ENCODE measurements at regions not wholly inside any gene's neighbourhood (a gene's known extent, or its start where the extent isn't known, plus 50 kb on each side); places are given as distances from the start of the nearest gene placed in this dataset.
"Not testable (repeated sequence)": the region's sequence is repeated elsewhere in the genome, so short reads cannot be mapped to it uniquely, and the experiment has no call there.

DNA sequence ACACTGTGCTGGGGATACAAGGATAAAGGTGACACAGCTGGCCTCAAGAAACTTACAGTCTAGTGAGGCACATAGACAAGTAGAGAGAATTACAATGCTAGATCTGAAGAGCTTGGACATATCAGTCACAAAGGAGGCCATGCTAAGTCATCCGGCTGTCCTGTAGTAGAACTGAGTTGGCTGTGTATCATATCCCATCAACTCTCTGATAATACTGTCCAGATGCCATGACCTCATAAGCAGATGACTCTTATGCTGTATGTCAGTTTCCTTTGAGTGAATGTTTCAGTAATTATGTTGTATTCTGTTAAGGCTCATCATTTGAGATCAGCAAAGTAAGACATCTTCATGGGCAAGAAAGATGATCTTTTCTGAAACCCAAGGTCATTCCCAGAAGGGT lies 442.9 kb downstream of the MID1IP1 start:
- no peak for DNase-seq

DNA sequence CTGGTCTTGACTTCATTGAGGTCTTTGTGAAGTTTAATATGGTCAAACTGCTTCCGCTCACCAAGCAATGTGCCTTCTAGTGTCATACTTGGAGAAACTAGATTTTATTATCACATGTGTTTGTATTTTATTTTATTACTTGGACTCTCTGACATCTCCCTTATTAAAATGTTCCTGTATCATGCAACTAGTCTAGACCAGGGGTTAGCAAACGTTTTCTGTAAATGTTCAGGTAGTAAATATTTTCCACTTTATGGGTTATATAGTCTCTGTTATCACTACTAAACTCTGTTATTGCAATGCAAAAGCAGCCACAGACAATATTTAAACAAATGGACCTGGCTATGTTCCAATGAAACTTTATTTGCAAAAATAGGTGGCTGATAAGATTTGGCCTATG lies 443.8 kb downstream of the MID1IP1 start:
- DNase-seq, result no peak

DNA sequence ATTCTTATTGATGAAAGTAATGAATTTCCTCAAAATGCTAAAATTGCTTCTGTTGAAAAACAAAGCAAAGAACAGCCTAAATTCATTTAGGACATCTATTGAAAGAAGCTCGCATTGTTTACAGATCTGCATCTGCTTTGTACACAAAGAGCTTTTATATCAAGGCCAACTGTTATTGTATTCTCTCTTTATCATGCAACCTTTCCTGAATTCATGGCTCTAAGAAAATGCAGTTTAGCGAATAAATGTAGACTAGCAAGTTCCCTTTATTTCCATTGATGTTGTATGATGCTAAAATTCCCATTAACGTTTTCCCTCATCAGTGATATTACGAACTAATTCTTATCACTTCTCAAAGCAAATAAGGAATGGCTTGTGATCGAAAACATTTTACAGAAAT lies 446.3 kb downstream of the MID1IP1 start:
- no peak for DNase-seq

DNA sequence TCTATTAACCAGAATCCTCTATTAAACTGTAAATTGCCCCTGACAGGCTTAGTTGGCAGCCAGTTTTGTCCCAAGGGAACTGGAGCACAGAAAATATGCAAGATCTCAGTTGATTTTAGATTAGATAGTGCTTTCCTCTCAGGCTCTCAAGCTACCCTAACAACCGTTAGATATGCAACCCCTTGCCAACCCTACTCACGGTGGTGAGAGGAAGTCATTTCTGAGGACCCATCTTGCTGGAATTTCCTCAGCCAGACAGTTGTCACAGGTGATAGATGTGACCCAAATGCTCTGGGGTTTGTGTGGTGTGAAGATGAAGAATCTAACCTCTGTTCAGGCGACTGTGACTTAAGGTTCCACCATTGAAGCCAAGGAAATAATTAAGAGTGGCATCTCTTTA lies 447.1 kb downstream of the MID1IP1 start:
- DNase-seq, result no peak

DNA sequence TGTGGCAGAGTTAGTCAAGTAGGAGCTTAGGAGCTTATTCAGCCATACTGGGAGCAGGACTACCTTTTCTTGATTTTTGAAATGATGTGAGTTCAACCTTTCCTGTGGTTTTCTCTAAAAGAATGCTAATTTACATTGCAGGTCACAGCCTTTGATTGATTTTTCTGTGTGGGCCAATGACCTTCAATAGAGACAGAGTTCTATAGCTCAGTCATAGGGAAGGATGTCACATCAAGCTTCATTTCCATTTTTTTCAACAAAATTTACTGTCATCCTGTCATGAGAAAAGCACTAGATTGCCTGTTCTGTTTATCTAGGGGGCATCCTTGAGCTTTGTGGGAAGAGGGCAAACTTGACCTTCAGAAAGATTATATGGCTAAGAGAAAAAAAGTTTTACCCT lies 448.7 kb downstream of the MID1IP1 start:
- DNase-seq, result no peak

DNA sequence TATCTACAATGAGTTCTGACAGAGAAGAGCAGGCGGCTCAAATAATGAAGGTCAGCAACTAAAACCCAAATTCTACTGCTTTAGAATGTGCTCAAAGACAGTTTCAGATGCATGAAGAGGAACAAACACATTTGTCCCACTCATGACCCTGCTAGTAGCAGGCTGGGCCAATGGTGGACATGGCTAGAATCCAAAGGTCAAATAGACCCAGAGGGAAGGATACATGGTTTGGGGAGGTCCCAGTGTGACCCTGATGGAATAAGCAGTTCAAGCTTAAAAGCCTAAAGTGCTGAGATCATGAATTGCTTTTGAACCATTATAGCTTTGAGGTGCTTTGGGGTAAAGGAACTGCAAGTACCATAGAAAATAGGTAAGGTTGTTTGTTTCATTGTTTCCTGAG lies 450.7 kb downstream of the MID1IP1 start:
- no peak for DNase-seq

DNA sequence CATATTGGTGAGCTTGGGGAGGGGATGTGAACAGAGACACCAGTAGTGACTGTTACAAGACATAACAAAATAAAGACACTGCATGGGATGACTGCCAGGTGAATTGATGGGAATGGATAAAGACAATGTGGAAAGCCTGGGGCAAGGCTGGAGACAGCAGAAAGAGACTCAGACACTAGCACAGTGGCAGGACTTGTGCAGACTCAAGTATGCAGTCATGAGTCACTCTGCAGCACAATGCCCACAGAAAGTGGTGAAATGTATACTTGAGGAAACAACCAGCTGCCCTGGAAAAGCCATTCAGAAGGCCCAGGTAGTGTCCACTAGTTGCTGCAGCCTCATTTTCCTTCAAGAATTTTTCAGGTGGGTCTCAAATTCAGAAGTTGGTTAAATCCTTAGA lies 452.3 kb downstream of the MID1IP1 start:
- DNase-seq, result no peak

DNA sequence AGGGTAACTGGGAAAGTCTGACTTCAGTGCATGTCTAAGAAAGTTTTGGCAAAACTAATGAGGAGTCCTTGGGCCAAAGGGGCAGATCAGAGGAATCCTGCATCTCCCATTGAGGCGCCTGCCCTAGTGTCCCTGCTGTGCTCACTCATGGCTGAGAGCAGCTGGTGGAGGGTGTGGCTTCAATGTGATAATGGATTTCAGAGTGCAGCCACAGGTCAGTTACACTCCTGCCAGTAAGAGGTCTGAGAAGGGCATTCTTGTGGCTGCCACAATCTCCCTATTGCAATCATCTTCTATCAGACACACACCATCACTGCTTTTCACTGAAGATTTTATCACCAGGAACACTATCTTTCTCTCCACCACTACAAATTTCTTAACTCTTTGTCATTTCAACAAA lies 457.1 kb downstream of the MID1IP1 start:
- no peak for DNase-seq

DNA sequence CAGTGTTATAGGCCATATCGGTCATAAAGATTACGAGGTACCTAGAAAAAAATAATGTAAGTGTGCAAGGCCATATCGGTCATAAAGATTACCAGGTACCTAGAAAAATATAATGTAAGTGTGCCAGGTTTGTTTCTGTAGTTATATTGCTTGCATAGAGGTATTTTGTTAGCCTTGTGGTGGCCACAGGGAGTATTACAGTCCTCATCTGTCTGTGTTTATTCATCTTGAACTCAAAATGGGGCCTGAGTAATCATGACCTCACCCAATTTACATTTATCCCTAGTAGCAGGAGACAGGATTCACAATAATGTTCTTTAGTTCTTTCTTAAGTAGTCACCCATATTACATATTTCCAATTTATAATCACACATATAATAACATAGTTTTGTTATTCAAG lies 459.7 kb downstream of the MID1IP1 start:
- no peak for DNase-seq

DNA sequence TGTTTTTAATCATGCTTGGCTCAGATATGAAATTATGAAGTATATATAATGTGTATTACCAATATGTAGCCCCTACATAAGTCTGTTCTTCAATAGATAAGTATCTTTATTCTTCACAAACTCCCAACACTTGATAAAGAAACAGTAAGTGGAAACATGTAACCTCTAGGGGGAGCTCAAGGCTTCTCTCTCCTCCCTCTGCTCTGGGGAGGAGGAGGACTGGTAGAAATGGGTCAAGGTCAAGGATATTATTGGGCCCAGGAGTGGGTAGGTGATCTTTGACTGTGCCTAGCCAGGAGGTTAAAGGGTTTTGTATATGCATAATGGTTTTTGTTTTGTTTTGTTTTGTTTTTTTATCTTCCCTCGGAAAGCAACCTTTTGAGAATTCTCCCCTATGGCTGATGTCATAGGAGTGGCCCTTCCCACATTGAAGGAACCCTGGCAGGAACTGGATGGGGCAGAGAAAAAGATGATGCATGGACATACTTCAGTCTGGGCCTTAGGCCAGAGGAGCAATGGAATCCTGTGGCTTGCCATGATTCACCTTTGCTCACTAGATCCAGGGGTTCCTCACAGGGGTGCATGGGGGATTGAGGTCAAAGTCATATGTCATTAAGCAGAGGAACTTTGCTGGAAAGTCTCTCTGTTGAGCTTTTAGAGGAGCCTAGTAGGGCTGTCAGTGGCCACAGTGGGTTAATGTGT lies 460.3 kb downstream of the MID1IP1 start:
- DNase-seq, result peak; percentile 38

DNA sequence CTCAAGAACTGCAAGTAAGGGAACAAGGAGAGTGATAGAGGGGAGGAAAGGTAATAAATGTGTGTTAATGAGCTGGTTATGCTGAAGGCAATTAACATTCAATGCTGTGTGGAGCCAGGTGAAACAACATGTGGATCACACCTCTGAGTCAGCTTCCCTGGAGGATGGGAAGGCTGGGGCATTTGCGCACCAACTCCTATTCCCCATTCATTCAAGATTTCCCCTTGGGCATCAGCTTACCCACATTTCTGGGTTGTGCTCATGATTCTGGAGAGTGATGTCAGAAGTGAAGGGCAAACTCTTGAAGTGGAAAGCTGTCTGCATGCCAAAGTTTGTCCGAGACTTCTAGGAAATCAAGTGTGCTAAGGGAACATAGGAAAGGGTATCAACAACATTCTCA lies 461.4 kb downstream of the MID1IP1 start:
- DNase-seq, result no peak

DNA sequence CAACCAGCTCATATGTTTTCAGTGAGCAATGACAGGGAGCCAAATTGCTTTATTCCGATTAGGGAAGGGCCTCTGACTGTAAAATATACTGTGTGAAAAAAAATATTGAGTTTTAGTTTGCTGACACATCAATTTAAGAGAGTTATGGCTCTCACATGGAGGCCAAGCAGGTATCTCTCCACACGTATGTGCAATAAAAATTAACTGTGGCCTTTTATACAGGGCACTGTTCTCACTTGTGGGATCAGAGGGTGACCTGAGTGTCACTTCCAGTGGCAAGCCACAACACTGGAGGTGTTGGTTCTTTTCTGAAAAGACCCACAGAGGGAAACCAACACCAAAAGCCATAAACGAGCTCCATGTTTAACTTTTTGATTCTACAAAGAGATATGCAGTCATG lies 462.8 kb downstream of the MID1IP1 start:
- DNase-seq, result no peak

DNA sequence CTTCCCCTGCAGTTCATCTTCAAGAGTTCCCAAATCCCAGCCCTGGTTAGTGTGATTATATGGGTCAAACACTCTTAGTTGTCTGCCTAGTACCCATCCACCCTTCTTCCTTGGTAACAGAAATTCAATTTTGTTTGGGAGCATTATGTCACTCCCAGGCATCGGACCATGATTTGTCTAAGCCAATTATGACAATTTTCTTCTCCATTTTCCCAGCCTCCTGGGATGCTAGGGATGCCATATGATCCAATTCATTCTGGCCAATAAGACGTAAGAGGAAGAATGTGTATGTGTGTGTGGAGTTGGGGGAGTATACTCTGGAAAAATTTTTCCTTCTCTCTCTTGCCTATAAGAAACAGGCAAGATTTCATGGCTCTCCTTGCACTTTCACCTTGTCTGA lies 465.9 kb downstream of the MID1IP1 start:
- no peak for DNase-seq

DNA sequence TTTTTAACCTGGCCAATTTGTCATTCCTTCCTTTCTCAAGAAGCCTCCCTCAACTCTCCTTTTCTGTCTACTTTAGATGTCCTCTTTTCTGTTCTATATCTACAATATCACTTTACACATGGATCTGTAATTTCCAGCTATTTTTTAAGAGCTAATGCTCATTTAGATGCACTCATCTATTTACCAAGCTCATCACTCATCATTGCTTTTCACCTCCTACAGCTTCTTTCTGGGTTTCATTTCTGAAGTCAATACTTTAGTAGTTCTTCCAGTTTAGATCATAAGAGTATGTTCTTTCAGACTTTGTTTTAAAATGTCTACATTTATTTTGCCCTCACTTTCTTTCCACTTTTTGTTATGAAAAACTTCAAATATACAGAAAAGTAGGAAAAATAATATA lies 466.9 kb downstream of the MID1IP1 start:
- no peak for DNase-seq

DNA sequence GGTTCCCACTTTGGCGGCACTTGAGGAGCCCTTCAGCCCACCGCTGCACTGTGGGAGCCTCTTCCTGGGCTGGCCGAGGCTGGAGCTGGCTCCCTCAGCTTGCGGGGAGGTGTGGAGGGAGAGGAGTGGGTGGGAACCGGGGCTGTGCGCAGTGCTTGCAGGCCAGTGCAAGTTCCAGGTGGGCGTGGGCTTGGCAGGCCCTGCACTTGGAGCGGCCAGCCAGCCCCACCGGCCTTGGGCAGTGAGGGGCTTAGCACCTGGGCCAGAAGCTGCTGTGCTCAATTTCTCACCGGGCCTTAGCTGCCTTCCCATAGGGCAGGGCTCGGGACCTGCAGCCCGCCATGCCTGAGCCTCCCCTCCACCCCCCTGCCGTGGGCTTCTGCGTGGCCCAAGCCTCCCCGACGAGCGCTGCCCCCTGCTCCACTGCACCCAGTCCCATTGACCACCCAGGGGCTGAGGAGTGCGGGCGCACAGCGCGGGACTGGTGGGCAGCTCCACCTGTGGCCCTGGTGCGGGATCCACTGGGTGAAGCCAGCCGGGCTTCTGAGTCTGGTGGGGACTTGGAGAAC lies 474.3 kb downstream of the MID1IP1 start:
- no peak for DNase-seq

DNA sequence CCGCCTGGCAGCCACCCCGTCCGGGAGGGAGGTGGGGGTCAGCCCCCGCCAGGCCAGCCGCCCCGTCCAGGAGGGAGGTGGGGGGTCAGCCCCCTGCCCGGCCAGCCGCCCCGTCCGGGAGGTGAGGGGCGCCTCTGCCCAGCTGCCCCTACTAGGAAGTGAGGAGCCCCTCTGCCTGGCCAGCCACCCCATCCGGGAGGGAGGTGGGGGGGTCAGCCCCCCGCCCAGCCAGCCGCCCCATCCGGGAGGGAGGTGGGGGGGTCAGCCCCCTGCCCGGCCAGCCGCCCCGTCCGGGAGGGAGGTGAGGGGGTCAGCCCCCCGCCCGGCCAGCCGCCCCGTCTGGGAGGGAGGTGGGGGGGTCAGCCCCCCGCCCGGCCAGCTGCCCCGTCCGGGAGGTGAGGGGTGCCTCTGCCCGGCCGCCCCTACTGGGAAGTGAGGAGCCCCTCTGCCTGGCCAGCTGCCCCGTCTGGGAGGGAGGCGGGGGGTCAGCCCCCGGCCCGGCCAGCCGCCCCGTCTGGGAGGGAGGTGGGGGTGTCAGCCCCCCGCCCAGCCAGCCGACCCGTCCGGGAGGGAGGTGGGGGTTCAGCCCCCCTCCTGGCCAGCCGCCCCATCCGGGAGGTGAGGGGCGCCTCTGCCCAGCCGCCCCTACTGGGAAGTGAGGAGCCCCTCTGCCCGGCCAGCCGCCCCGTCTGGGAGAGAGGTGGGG lies 476.6 kb downstream of the MID1IP1 start:
- not testable (repeated sequence) for DNase-seq

DNA sequence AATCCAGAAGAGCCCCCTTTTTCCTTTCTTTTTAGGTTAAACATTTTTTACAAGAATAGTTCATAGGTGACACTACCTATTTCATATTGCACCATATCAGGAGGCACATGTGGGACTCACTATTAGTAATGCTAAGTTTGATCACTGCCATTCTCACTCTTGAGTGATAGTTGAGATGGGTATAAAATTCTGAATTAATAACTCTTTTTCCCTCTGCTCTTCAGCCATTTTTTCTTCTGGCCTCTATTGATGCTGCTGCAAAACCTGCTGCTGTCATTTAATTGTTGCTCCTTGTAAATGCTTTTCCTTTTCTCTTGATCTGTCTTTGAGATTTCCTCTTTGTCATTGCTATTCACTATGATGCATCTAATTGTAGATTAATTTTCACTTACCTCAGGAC lies 482.0 kb downstream of the MID1IP1 start:
- DNase-seq, result no peak

DNA sequence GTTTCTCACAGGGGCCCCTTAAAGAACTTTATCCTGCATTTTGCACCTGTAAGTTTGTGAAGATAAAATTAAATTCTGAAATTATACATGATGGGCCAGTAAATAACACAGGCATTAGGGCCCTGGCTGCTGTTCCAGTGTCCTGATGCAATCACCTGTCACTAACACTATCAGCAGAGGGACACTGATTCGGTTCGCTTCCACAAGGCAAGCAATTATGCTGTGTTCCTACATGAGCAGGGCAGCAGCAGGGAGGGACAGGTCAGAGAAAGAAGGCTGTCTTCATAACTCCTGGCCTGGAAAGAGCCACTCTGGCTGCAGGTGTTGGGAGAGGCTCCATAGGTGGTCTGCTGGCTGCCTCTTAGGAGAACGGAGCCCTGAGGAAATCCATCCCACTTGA lies 487.3 kb downstream of the MID1IP1 start:
- DNase-seq, result no peak

DNA sequence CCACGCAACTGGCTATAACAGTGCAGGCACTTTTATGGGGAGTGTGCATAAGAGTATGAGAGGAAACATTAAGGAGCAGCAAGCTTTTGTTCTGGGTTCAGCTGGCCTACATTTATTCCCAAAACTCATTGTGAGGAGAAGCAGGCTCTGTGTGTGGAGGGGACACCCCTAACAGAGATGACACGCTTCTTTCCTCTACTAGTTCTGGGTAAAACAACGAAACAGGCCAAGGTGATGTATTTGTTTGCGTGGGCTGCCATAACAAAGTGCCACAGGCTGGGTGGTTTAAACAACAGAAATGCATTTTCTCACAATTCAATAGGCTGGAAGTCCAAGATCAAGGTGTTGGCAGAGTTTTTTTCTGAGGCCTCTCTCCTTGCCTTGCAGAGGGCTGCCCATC lies 488.6 kb downstream of the MID1IP1 start:
- no peak for DNase-seq

DNA sequence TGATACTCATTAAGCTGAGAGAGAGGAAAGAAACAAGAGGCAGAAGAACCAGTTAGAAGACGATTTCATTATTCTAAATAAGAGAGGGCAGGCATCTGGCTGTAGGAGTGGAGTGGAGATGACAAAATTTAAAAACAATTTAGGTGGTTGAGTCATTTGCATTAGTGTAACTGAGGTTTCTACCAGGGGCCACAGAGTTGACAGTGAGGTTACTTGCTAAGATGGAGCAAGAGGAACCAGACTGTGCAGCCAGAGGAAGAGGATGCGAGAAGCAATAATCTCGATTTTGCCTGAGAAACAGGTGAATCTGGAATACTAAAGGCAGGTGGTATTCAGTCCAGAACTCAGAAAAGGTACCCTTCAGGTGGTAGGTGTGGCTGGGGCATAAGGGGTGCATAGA lies 491.9 kb downstream of the MID1IP1 start:
- no peak for DNase-seq

DNA sequence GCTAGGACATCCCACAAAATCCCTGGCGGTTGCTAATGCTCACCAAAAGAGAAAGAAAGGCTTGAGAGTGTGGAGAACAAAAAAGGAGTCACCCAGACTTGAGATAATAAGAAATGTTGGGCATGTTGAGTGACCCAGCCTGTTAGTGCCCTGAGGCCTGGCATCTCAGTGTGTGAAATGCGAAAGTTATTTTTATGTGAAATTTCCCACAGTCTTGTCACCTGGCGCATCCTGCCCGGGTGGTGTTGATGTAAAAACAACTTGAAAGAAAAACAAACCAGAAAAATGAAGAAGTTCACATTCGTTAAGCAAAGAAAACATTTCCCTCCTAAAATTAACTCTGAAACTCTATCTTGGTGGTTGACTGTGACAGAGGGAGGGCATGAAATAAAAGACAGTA lies 495.2 kb downstream of the MID1IP1 start:
- DNase-seq, result no peak

DNA sequence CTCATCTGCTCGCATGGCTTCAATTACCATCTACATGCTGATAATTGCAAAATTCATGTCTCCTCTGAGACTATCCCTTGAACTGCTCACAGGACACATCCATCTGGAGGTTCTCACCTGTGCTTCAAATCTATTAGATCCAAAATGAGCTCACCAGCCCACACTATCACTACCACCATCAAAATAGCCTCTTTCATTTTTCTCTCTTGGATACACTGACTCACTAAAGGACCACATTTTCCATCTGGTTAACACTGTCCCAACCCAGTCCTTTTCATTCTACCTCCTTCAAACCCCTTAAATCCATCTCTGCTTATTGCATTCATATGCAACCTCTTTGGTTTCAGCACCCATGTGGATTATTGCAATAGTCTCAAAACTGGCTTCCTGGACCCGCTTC lies 497.6 kb downstream of the MID1IP1 start:
- no peak for DNase-seq

DNA sequence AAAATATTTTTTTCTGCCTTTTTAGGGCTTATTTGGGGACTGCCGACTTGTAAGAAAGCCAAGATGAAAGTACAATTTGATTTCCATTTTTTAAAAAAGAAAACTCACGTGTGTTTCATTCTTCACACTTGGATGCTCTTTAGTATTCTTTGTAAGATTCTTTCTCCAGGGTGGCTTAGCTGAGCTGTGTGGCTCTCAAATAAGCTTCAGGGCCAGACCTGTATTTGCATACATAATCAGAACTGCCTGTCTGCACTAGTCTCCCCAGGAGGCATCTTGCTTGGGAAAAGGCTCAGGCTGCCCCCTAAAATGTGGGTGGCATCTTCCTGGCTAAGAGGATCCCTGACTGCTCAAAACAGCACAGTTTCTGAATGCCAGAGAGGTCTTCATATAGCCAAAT lies 498.4 kb downstream of the MID1IP1 start:
- DNase-seq, result no peak

DNA sequence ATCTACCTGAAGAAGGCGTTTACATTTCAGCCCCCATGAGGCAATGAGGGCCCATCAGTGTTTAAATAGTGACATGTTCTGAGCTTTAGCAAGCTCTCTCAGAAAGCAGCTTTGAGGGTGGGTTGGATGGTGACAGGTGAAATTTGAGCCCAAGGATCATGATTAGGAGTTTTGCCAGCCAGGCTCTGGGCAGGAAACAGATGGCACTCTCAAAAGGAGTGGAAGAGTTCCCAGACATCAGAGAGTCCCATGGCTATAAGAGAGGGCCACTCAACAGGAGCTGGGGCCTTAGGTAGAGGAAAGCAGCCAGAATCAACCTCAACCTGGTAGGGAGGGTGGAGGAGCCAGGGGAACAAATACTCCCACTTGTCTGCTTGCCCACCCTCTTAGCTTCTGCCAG lies 499.8 kb downstream of the MID1IP1 start:
- DNase-seq, result no peak

DNA sequence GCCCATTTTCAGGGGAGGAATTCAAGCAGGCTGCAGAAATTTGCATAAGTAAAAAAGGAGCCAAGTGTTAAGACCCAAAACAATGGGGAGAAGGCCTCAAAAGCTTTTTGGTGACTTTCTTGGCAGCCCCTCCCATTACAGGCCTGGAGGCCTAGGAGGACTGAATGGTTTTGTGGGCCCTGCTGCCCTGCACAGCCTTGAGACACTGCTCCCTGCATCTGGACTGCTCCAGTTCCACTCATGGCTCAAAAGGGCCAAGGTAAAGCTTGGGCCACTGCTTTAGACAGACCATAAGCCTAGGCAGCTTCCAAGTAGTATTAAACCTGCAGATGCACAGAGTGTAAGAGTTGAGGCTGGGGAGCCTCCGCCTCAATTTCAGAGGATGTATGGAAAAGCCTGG lies 501.6 kb downstream of the MID1IP1 start:
- DNase-seq, result no peak

Measured in NCI-H226 (cell line).